GM21515 (cell line): ENCODE measurements at regions not wholly inside any gene's neighbourhood (a gene's known extent, or its start where the extent isn't known, plus 50 kb on each side); places are given as distances from the start of the nearest gene placed in this dataset.
A peak's percentile ranks its signal among the peaks of the same experiment; 100 is the strongest.
"Not testable (repeated sequence)": the region's sequence is repeated elsewhere in the genome, so short reads cannot be mapped to it uniquely, and the experiment has no call there.

Experiments used
- ATAC-seq: cut with Tn5 transposase; IDR thresholded peaks from one replicate; pipeline ENCODE4 v1.9.1; 2021; ENCODE audit not compliant: unreplicated experiment

- no peak for ATAC-seq
Measured at GRCh38 chr10:129043691-129044090, 423.4 kb upstream of the MGMT start.

- ATAC-seq, result no peak
Measured at GRCh38 chr10:129045599-129045998, 421.4 kb upstream of the MGMT start.

- ATAC-seq, result no peak
Measured at GRCh38 chr10:129046065-129046681, 420.9 kb upstream of the MGMT start.

GRCh38 chr10:129046962-129047361 lies 420.1 kb upstream of the MGMT start:
- no peak for ATAC-seq

GRCh38 chr10:129047600-129047999 lies 419.4 kb upstream of the MGMT start:
- no peak for ATAC-seq

- no peak for ATAC-seq
Measured at GRCh38 chr10:129048513-129048912, 418.5 kb upstream of the MGMT start.

- no peak for ATAC-seq
Measured at GRCh38 chr10:129049501-129049900, 417.5 kb upstream of the MGMT start.

- no peak for ATAC-seq
Measured at GRCh38 chr10:129055225-129055624, 411.8 kb upstream of the MGMT start.

- ATAC-seq, result no peak
Measured at GRCh38 chr10:129055986-129056385, 411.1 kb upstream of the MGMT start.

GRCh38 chr10:129056734-129057689 lies 410.0 kb upstream of the MGMT start:
- ATAC-seq, result no peak

GRCh38 chr10:129057856-129058663 lies 409.0 kb upstream of the MGMT start:
- peak; percentile 84 for ATAC-seq

GRCh38 chr10:129058664-129059155 lies 408.3 kb upstream of the MGMT start:
- no peak for ATAC-seq

- no peak for ATAC-seq
Measured at GRCh38 chr10:129059977-129060376, 407.1 kb upstream of the MGMT start.

- ATAC-seq, result no peak
Measured at GRCh38 chr10:129063212-129063611, 403.8 kb upstream of the MGMT start.

GRCh38 chr10:129063877-129064276 lies 403.2 kb upstream of the MGMT start:
- no peak for ATAC-seq

- ATAC-seq, result not testable (repeated sequence)
Measured at GRCh38 chr10:129066529-129066928, 400.5 kb upstream of the MGMT start.

- ATAC-seq, result not testable (repeated sequence)
Measured at GRCh38 chr10:129071411-129071810, 395.6 kb upstream of the MGMT start.

- no peak for ATAC-seq
Measured at GRCh38 chr10:129074939-129075338, 392.1 kb upstream of the MGMT start.

GRCh38 chr10:129075508-129075907 lies 391.5 kb upstream of the MGMT start:
- ATAC-seq, result no peak

- no peak for ATAC-seq
Measured at GRCh38 chr10:129075927-129076326, 391.1 kb upstream of the MGMT start.

GRCh38 chr10:129078346-129078745 lies 388.7 kb upstream of the MGMT start:
- ATAC-seq, result no peak
